Fibroblast of villous mesenchyme (primary cell): ENCODE measurements at regions not wholly inside any gene's neighbourhood (a gene's known extent, or its start where the extent isn't known, plus 50 kb on each side); places are given as distances from the start of the nearest gene placed in this dataset.

ENCODE experiments used
- DNase-seq: peaks from one replicate; pipeline ENCODE4 v3.0.0-alpha.2; 2010; ENCODE audit warnings: low read depth
- H3K4me3 ChIP-seq: 2 replicates; pipeline ENCODE4 v1.5.1; 2011; ENCODE audit warnings: low read depth, mild to moderate bottlenecking, low read length
- TF ChIP-seq, protein P1 (sequence below): IDR thresholded peaks from 2 replicates; pipeline ENCODE4 v1.5.1; 2012; ENCODE audit warnings: low read depth, mild to moderate bottlenecking, low read length; ENCODE audit not compliant: insufficient read depth

DNA sequence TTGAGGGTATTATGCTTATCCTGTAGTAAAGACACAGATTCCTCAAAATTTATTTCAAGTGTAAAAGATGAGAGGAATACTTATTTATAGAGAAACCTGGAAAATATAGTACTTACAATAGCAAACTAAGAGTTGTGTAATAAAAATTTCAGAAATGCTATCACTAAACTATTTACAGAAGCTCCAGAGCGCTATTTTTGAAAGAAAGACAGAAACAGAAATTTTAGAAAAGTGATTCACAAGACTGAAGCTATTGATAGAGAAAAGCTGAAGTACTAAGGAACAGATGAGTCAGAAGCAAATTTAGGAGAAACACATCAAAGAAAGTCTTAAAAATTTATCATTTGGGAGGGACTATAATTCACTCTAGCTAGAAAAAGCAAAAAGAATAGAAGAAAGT is 1174.2 kb downstream of the DIAPH3 start:
- H3K4me3 ChIP-seq, result no peak overlapping the region
- no peak for DNase-seq
- TF ChIP-seq, protein P1, sequence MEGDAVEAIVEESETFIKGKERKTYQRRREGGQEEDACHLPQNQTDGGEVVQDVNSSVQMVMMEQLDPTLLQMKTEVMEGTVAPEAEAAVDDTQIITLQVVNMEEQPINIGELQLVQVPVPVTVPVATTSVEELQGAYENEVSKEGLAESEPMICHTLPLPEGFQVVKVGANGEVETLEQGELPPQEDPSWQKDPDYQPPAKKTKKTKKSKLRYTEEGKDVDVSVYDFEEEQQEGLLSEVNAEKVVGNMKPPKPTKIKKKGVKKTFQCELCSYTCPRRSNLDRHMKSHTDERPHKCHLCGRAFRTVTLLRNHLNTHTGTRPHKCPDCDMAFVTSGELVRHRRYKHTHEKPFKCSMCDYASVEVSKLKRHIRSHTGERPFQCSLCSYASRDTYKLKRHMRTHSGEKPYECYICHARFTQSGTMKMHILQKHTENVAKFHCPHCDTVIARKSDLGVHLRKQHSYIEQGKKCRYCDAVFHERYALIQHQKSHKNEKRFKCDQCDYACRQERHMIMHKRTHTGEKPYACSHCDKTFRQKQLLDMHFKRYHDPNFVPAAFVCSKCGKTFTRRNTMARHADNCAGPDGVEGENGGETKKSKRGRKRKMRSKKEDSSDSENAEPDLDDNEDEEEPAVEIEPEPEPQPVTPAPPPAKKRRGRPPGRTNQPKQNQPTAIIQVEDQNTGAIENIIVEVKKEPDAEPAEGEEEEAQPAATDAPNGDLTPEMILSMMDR, result no peak

DNA sequence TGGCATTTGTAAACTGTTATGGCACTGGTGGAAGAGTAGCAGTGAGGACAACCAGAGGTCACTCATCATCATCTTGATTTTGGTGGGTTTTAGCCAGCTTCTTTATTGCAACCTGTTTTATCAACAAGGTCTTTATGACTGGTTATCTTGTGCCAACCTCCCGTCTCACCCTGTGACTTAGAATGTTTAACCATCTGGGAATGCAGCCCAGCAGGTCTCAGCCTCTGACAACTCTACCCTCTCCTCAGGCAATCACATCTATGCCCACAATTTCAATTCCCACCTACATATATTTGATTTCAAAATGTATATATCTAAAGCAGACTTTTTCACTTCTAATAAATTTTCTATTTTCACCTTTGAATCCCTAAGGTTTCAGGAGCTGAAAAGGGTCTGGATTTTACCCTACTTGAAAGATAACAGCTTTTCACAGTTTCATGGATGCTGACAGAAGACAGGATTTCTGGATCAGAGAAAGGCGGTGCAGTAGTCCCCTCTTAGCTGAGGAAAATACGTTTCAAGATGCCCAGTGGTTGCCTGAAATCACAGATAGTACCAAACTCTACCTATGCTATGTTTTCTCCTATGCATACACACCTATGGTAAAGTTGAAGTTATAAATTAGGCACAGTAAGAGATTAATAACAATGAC is 1171.8 kb downstream of the DIAPH3 start:
- TF ChIP-seq, protein P1, result no peak
- DNase-seq, result no peak
- no peak overlapping the region for H3K4me3 ChIP-seq

DNA sequence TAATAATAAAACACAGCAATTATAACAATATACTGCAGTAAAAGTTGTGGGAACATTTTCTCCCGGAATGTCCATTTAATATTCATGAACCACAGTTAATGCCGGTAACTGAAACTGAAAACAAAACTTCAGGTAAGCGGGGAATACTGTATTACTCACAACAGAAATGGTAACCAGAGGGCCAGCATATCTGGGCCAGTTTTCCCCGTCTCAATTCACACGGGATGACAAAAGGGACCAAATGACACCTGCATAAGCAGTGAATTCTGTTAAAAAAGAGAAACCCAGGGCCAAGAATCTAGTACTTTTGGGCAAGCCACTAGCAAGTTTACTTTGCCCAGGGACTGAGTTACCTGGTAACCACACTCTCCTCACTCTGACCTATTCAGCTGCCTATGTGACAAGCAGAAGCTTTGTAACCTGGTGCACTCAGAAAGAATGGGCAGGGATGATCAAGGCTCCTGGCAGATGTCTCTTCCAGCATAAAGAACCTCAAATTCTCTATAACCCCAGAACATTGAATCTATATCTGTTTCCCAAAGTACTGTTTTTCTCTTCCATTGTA is 1171.2 kb downstream of the DIAPH3 start:
- no peak for DNase-seq
- no peak overlapping the region for H3K4me3 ChIP-seq
- TF ChIP-seq, protein P1, result no peak

DNA sequence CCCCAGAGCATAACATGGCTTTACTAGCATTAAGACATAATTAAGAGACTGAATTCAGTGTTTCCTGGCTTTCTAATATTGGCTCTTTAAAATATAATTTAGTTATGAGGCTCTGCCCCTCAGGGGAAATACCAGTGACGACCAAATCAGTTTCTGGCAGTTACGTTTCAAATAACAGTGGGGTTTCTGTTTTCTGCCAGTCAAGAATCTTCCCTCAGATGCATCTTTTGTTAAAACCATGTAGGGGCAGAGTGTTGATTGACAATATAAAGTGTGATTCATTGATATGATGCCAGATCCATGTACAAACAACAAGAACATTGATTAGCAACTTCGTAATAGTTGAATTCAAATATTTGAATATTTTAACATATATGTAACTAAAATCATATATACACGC is 1169.7 kb downstream of the DIAPH3 start:
- TF ChIP-seq, protein P1, result no peak
- no peak for DNase-seq
- no peak overlapping the region for H3K4me3 ChIP-seq

DNA sequence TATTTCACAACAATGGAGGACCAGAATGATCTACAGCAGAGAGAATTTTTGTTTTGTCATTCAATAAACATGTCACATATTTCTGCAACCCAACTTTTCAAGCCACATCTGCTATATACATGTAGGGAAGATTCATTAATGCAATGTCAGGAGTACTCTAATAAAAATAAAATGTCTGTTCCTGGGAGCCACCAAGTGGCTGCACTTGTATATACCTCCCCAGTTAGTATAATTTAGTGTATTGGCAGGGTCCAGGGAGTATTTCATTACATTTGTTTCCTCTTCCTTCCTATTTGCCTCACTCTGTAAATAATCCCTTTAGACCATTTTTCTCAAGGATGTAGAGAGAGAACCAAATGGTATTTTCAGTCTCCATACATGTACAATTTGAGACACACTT is 1169.0 kb downstream of the DIAPH3 start:
- TF ChIP-seq, protein P1, result no peak
- H3K4me3 ChIP-seq, result no peak overlapping the region
- DNase-seq, result no peak

DNA sequence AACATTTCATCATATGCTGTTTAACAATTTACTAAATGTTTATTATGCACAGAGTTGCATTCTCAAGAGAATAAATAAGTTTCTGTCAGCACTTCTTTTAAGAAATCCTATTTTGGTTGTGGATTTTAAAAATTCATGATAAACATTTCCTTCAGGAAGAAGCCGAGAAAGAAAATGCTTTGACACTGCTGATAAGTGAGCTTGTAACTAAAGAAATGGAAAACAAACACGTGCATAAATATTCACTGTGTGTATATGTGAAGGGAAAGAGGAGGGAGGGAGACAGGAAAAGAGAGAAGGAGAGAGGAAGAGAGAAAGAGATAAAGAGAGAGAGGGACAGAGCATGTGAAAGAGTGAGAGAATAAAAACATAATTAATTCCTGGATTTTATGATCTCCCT is 1165.0 kb downstream of the DIAPH3 start:
- H3K4me3 ChIP-seq, result no peak overlapping the region
- TF ChIP-seq, protein P1, result no peak
- DNase-seq, result no peak

DNA sequence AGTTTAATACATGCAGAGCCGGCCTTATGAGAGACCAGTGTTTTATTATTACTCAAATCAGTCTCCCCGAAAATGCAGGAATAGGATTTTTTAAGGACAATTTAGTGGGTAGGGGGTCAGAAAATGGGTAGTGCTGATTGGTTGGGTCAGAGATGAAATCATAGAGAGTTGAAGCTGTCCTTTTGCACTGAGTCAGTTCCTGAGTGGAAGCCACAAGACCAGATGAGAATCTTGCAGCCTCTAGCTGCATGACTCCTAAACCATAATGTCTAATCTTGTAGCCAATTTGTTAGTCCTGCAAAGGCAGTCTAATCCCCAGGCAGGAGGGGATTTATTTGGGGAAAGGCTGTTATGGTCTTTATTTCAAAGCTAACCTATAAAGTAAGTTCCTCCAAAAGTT is 1163.9 kb downstream of the DIAPH3 start:
- H3K4me3 ChIP-seq, result no peak overlapping the region
- no peak for DNase-seq
- TF ChIP-seq, protein P1, result no peak
